ENCODE measurements at regions not wholly inside any gene's neighbourhood (a gene's known extent, or its start where the extent isn't known, plus 50 kb on each side); places are given as distances from the start of the nearest gene placed in this dataset.

DNA sequence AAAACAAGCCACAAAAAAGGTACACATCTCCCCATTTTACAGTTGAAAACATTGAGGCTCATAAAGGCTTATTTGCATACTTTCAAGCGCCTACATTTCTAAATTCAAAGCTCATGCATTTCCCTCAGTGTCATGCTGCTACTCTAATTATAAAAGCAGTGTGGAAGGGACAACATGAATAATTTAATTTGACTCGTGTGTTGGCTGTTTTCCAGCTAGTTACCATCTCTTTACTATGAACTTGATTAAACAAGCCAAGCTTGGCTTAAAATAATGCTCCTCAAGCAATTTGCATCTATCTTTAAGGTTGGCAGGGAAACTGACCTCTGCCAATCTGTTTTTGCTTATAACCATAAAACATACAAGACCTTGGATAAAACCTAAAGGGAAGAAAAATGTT, 252.5 kb upstream of the NEIL3 start:
- no peak for DNase-seq

DNA sequence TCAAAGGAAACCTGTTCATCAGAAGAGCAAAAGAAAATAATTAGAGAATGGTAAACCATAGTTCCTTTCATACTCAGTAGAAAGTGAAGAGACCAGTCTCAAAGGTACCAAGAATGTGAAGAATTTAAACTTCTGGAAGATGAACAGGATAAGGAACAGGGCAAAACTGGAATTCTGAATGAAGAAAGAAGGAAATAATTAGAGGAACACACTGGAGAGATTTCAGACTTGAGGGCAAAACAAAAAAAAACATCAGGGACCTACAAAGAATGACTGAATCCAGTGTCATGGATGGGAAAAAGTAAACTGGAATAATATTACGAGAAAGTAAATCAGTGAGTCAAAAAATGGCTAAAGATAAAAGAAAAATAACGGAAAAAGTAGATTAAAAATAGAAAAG, 245.6 kb upstream of the NEIL3 start:
- DNase-seq = no peak

DNA sequence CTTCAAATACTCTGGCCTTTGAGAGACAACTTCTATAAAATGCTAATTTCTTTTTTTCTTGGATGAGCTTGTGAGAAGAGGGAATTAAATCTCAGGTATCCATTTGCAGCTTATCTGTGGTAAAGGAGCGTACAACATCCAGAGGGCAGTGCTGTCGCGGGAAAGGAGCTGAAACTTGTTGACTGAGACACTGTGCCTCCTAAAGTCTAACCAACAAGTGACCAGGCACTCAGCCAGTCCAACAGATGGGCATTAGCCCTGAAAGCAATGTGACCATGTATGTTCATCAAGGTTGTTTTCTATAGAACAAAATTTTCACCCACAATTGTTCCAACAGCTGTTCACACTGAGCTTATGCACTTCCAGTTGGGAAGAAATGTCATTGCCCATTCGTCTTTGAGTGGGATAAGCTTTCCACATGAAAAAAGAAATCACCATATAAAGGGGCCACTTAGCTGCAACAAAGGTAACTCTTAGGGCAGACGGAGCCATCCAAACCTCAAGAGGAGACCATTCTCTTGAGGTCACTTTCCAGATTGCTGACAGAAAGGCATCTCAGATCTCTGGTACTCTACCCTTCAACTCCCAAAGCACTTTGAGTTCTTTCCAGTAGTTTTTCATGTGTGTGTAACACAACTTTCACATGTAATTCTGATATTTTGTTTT, 244.8 kb upstream of the NEIL3 start:
- DNase-seq = no peak

DNA sequence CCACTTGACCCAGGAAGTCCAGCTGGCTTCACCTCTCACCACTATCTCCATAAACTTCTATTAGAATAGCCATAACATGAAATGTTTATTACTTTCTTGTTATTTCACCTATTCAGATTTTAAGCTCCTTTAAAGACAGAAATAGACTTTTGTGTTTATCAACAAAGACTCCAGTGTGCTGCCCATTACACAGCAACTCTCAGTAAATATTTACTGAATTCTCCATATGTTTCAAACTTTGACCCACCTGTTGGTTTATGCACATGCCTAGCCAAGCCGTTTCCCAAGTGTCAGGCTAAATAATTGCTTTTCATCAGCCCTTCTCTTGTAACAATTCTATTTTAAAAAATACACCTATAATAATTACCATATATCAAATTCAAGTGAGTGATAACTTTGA, 242.9 kb upstream of the NEIL3 start:
- DNase-seq = no peak

DNA sequence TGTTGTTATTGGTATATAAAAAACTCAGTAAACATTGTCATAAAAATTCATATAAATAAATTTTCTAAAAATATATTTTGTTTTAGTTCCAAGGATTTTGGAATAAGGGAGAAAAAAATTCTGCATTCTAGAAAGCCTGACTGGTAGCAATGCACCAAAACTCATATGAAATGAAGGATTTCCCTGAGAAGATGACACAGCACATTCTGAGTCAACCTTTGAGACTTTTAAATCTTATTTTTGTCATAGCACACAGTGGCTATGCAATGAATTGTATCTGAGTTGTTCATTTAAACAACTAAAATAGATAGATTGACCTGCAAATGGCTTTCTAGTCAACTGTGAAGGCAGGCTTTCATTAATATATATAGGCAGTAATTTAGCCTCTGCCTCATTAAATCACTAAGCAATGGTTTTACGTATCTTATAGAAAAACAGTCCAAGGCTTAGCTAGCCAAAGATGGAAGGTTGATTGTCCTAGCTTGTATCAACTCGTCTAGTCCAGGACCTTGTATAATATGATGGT, 239.1 kb upstream of the NEIL3 start:
- DNase-seq = no peak

DNA sequence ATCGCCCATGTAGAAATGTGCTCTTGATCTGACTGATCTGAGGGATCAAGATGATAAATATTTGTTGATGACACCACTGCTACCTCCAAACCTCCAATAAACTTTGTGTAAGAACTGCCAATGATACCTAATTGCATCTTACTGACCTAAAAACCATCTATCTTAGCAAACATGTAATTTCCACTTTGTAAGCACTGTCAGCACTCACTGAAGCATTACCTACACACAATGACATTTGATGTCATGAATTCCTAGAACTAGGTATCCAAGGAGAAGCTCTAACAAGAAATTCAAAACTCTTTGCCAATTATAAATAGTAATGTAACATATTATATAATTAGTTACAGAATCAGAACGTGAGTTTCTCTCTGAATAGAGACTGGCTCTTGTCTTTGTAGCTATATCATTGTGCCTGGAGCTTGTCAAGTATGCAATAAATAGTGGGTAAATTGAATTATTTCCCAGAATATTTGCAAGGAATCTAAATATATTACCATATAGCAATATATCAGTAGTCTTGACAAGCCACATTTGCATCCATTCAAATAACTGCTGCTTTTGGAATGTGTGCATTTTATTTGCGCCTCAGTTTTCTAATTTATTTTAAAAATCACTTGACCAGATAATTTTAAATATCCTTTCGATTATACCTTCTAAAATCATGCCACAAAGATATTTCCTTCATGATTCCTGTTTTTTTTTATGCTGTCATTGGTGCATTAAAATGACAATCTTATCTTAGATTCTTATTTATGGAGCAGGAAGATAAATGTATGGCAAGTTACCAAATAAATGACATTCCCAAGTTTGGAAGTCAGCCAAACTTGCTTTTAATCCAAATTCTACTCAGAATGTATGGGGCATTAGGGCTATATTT, 232.3 kb upstream of the NEIL3 start:
- DNase-seq = no peak

DNA sequence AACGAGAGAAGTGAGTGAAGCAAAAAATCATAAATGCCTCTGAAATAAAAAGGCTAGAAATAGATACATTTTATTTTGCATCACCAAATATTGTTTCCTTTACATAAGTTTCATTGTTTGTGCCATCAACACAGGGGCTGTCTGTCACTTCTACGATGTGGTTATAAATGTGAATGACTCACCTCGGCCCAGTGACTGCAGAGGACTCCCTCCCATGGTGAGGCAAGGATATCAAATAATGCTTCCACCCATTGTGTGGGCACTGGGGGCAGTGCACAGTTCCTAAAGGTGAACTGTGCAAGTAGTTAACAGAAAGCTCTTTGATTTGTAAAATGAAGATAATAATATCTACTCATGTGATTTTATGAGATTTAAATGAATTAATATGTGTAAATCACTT, 230.3 kb upstream of the NEIL3 start:
- DNase-seq = no peak

DNA sequence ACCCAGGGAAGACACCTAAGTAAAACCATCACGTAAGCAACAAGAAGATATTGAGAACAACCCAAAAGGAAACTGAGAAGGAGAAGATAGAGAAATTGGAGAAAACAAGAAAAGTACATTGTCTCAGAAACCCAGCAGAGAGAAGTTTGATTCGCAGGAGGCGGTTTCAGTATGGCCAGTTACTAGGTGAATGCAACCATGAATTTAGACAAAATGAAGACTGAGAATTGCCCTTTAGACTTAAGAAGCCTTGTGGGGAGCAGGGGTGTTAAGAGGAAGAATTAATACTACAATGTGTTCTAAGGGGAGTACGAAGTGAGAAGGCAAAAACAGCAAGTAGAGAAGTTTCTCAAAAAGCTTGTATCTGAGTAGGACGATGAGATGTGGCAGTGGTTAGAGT, 229.3 kb upstream of the NEIL3 start:
- DNase-seq = no peak

DNA sequence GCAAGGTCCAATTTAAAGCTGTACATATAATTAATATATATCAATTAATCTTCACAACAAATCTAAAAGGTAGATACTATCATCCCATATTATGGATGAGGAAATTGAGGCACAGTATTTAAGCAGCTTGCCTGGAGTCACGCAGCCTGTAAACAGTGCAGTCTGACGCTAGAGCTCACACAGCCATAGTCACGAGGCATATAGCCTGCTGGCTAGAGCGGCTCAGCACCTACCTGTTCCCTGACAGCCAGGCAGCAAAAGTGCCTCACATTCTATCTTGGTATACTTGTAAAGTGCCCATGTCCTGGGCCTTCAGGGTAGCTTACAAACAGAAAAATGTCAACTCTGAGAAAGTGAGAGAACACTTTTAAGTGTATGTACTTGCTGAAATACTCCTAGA, 222.6 kb upstream of the NEIL3 start:
- no peak for DNase-seq

DNA sequence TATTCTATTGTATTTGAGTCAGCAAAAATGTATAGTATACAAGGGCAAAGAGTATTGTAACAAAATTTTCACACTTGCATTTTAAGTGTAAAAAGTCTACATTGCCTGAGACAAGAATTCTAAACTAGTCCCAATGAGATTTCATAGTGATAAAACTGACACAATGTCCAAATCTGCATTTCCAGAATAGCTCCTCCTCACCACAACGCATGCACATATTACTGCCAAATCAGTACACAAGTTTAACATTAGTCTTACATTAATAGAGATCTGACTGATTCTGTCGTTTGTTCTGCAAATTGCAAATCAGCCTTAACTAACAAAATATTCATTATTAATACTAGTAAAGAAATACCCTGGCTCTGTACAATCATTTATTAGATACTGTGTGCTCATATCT, 222.2 kb upstream of the NEIL3 start:
- DNase-seq = no peak

DNA sequence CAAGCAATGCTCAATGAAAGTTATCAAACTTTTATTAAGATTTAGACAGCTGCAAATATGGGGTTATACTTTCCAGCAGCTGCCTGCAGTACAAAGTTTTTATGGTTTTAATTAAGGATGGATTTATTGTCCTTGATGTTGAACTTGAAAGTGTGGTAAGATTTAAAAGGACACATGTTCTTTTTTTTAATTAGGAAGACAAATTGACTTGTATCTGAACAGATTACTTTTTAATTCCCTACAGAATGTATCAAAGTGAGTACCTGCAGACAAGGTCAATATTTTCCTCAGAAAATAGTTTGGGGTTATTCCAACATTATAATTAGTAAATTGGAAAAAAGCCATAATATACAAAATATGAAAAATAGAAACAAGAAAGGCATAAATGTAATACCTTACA, 218.2 kb upstream of the NEIL3 start:
- no peak for DNase-seq

DNA sequence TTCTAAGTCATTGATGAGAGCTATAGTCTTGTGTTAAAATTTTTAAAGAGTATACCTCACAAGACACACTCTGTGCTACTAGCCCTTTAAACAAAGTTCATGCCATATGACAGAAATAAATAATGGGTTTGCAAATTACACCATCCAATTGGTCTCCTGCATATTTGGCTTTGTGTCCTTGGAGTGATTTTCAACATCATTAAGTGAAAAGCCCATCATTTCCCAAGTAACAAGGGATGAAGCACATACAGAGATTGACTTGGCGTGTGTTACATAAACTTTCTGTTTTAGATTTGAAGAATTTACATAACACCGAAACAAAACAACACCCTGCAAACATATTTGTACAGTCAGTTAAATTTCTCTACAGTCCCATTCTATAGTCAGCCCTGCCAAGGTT, 216.9 kb upstream of the NEIL3 start:
- DNase-seq = no peak

DNA sequence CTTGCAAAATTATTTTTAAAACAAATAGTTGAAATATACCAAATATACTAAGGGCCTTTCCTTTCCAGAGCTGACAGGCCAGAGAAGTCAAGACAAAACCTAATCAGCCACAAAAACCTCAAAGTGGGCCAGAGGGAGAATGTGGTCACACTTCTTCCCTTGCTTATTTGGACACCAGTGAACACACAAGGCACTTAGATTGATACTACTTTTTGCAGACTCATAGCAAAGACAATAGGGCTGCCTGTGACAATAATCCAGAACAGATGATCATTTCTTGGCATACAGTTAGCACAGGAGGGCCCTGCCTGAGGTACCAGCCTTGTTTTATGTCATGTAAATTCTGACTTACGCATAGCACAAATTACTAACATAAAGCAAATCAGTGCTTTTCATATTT, 215.7 kb upstream of the NEIL3 start:
- DNase-seq = no peak

DNA sequence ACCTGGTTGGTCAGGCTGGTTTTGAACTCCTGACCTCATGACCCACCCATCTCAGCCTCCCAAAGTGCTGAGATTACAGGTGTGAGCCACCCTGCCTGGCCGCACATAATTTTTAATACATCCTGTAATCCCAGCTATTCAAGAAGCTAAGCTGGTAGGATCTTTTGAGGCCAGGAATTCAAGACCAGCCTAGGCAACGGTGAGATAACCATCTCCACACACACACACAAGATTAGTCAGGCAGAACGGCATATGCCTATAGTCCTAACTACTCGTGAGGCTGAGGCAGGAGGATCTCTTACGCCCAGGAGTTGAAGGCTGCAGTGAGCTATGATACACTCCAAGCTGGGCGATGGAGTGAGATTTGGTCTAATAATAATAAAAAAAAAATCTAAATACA, 212.4 kb upstream of the NEIL3 start:
- DNase-seq = no peak

DNA sequence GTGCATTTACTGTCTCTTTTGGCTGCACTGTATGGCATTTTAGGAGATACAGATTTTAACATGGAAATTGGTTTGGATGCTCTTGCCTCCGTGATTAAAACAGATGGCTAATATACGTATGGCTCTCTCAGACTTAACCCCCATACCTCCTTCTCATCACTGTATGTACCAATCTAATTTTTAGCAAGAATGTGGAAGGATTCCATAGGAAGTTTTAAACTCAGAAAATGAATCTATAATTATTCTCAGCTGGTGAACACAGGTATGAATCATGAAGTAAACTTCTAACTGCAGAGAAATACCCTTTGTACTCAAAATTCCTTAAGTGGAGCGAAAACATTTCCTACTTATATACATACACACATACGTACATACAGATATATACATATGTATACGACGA, 210.5 kb upstream of the NEIL3 start:
- no peak for DNase-seq

DNA sequence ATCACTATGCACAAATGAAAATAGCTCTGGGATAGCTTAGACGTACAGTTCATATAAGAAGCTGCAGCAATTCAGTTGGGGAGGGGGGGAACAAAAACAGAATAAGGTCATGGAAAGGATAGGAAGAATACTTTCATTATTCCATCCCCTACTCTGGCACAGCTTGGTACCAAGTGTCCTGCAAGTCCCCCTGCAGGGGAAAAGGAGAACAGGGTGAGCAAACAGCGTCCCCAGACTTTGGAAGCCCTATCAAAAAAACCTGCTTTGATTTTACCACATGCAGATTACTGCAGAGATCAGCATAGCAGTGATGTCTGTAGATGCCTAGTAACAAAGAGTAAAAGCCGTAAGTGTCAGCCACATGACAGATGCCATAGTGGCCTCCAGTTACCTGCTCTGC, 209.4 kb upstream of the NEIL3 start:
- no peak for DNase-seq

DNA sequence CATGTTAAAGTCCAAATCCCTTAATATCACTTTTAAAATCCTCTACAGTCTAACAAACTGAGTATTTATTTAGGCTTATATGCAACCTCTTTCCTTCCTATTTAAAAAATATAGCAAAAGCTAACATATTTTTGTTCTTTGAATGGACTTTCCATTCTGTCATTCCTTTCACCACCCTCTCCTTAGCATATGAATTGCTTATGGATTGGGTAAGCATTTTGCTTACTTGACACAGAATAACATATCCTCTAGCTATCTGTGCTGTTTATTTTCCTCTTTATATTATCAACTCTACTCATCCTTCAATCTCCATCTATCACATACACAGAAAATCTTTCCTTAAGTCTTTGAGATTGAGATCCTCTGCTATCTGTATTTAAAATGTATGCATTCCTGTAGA, 206.1 kb upstream of the NEIL3 start:
- DNase-seq = no peak

DNA sequence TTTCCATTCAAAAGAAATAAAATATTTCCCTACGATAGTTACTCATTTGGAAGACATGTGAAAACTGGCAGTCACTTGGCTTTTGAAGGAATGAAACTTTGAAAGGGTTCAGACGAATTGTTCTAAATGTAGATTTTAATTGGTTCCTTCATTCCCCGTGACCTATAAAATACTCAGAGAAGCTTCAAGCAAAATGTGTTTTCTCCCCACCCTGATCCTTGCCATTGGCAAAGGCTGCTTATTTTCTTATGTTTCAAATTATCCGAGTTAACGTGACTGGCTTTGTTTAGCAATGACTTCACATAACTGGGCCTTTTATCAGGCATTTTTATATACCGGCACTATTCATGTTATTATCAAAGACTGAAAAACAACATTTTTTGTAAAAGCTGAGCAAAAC, 204.1 kb upstream of the NEIL3 start:
- DNase-seq = no peak

DNA sequence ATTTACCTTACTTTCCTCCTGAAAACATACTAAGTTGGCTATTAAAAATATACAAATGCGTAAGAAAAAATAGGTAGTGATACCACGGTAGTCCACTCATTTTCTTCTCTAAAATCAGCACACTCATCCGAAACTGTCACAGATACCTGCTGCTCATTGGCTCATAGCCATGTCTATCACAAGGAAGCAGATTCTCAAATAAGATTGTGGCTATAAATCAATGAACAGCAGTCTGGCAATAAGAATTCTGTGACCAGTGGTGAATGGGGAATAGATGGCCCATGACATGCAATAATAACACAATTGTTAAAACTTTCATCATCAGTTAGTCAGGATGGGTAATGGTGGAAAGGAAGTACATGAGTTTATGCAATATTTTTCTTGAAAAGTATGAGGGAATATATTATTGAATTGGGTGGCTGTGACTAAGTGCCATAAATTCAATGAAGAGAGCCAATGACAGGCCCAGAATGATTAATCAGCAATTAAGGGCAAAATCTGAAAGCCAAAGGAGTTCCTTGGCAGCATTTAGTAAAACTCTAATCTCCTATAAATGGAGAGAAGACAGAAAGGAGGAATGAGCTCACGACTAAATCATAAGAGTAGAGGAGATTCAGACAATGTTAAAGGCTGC, 202.3 kb upstream of the NEIL3 start:
- no peak for DNase-seq

DNA sequence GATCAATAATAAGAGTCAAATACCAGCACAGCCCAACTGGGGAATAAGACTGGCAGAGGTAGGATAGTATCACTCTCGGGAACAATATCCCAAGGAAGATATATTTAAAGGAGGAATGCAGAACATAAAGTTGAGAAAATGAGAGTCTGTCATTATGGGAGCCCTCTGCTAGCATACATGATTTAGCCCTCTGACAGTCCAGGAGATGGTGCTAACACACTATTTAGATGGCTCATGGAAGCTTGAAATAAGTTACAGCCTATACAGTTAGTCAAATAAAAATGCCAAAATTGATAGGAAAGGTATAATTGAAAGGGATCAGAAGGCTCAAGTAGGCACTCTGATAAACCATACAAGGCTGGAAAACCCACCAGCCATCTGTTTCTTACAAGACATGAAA, 201.0 kb upstream of the NEIL3 start:
- DNase-seq = no peak

DNA sequence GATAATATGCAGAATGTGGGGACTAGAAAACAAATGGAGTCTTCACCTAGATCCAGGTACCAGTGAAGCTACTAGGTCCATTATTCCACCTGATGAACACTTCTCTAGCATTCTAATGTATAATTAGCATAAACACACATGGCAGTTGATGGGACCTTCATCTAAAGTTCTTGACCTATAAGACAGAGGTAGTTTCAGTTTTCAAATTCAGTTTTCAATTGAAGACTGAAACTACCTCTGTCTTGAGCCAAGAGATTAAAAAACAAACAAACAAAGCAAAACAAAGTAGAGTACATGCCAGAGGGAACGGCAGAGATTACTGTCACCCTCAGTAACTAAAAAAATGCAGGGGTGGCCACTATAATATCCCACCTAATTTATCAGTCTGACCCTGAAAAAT, 199.9 kb upstream of the NEIL3 start:
- DNase-seq = no peak

DNA sequence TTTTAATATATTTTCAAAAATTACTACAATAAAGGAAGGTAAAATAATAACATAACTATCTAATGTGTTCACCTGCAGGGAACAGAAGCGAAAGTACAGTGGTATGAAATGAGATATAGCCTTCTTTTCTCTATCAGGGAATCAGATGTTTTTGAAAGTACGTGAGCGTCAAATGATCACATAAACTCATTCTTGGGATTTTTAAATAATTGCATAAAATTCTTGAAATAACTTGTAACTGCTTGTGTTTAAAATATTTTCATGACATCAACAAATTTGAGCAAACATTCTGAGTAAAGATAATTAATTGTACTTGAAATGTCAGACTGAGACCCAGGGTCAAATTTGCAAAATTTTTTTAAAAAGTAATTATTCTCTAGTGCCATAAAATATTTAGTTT, 193.5 kb upstream of the NEIL3 start:
- no peak for DNase-seq

DNA sequence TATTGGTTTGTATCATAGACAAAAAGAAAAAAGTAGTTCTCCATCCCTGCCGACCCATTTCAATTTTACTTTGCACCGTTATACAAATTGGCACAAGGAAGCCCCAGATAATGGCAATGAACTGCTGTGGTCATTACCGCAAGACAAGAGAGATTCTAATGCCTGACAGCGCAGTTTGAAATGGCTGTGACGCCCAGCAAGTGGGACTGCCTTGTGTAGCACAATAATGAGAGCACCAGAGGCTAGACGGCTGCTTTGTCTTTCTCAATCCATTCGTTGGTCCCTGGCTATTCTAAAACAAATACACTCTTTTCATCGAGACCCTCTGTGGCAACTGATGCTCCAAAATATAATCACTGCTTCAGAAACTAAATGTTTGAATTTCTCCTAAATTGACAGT, 192.4 kb upstream of the NEIL3 start:
- DNase-seq = no peak

DNA sequence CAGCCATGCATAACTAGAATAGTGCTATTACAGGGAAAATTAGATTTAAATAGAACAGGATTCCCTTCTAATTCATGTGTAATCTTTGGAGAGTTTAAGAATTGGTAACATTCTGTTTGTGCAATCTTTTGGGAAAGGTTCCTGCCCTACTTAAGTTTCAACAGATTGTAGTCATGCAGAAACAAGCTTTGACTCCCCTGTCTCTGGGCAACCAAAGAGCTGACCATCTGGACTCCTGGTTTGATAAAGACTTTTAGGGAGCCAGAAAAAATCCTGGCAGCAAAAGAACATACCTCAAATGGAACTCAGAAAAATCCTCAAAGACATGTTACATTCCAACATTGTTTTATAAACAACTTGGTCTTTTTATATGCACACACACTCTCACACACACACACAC, 191.1 kb upstream of the NEIL3 start:
- no peak for DNase-seq

All from hematopoietic multipotent progenitor cell treated with erythropoietin and hydrocortisone succinate and interleukin-3 and kit ligand, for 6 days (in vitro differentiated cells).